HL-60 (cell line): ENCODE measurements at regions not wholly inside any gene's neighbourhood (a gene's known extent, or its start where the extent isn't known, plus 50 kb on each side); places are given as distances from the start of the nearest gene placed in this dataset.

Experiments
- GABPA ChIP-seq: IDR thresholded peaks from 2 replicates; pipeline ENCODE4 v1.6.1; 2012; ENCODE audit warnings: low read depth
- POLR2AphosphoS5 ChIP-seq: IDR thresholded peaks from 2 replicates; pipeline ENCODE4 v1.6.1; 2012; ENCODE audit warnings: low read depth
- SPI1 ChIP-seq: IDR thresholded peaks from 2 replicates; pipeline ENCODE4 v1.6.1; 2012; ENCODE audit warnings: low read depth, mild to moderate bottlenecking, borderline replicate concordance
- TF ChIP-seq, protein P1 (sequence below): IDR thresholded peaks from one replicate; pipeline ENCODE4 v1.5.1; 2011; ENCODE audit warnings: low read length, control low read depth, inconsistent platforms; ENCODE audit not compliant: insufficient read depth
- TF ChIP-seq, protein P2 (sequence below): IDR thresholded peaks from 2 replicates; pipeline ENCODE4 v1.6.1; 2012; ENCODE audit warnings: low read depth; ENCODE audit not compliant: insufficient replicate concordance

DNA sequence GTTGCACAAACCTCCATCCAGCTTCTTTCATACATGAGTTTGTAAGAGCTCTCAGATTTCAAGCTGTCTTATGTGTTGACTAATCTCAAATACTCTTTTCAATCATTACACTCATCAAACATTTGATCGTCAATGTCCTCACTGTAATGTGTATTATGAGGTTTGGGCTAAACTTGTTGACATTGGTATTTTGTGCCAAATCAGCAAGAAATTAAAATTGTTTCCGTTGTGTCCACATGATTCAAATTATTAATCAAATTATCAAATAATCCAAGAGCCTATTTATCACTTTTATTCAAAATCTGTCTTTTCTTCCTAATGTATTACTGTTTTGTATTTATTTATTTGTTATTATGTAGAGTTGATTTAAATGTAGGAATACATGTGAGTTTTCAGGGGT lies 283.4 kb downstream of the GAS1 start:
- TF ChIP-seq, protein P1, sequence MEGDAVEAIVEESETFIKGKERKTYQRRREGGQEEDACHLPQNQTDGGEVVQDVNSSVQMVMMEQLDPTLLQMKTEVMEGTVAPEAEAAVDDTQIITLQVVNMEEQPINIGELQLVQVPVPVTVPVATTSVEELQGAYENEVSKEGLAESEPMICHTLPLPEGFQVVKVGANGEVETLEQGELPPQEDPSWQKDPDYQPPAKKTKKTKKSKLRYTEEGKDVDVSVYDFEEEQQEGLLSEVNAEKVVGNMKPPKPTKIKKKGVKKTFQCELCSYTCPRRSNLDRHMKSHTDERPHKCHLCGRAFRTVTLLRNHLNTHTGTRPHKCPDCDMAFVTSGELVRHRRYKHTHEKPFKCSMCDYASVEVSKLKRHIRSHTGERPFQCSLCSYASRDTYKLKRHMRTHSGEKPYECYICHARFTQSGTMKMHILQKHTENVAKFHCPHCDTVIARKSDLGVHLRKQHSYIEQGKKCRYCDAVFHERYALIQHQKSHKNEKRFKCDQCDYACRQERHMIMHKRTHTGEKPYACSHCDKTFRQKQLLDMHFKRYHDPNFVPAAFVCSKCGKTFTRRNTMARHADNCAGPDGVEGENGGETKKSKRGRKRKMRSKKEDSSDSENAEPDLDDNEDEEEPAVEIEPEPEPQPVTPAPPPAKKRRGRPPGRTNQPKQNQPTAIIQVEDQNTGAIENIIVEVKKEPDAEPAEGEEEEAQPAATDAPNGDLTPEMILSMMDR = no peak
- TF ChIP-seq POLR2AphosphoS5 (no peak), GABPA (no peak), SPI1 (no peak)
- TF ChIP-seq, protein P2, sequence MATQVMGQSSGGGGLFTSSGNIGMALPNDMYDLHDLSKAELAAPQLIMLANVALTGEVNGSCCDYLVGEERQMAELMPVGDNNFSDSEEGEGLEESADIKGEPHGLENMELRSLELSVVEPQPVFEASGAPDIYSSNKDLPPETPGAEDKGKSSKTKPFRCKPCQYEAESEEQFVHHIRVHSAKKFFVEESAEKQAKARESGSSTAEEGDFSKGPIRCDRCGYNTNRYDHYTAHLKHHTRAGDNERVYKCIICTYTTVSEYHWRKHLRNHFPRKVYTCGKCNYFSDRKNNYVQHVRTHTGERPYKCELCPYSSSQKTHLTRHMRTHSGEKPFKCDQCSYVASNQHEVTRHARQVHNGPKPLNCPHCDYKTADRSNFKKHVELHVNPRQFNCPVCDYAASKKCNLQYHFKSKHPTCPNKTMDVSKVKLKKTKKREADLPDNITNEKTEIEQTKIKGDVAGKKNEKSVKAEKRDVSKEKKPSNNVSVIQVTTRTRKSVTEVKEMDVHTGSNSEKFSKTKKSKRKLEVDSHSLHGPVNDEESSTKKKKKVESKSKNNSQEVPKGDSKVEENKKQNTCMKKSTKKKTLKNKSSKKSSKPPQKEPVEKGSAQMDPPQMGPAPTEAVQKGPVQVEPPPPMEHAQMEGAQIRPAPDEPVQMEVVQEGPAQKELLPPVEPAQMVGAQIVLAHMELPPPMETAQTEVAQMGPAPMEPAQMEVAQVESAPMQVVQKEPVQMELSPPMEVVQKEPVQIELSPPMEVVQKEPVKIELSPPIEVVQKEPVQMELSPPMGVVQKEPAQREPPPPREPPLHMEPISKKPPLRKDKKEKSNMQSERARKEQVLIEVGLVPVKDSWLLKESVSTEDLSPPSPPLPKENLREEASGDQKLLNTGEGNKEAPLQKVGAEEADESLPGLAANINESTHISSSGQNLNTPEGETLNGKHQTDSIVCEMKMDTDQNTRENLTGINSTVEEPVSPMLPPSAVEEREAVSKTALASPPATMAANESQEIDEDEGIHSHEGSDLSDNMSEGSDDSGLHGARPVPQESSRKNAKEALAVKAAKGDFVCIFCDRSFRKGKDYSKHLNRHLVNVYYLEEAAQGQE = no peak
